Type B pancreatic cell (in vitro differentiated cells): ENCODE measurements at regions not wholly inside any gene's neighbourhood (a gene's known extent, or its start where the extent isn't known, plus 50 kb on each side); places are given as distances from the start of the nearest gene placed in this dataset.

ENCODE experiments used
- DNase-seq: peaks from one replicate; pipeline ENCODE4 v3.0.0; 2021; ENCODE audit warnings: mixed read lengths; ENCODE audit not compliant: unreplicated experiment; ENCODE audit errors: extremely low spot score
- H3K27ac Mint-ChIP-seq: 2 replicates; pipeline ENCODE4 v1.8.0; 2021; ENCODE audit warnings: mild to moderate bottlenecking, mixed read lengths
- H3K27me3 Mint-ChIP-seq: 2 replicates; pipeline ENCODE4 v1.8.0; 2021; ENCODE audit warnings: mixed read lengths
- H3K36me3 Mint-ChIP-seq: 2 replicates; pipeline ENCODE4 v1.8.0; 2021; ENCODE audit warnings: mixed read lengths
- H3K4me1 Mint-ChIP-seq: one replicate; pipeline ENCODE4 v1.8.0; 2021; ENCODE audit warnings: mixed read lengths; ENCODE audit not compliant: unreplicated experiment
- H3K4me3 Mint-ChIP-seq: 2 replicates; pipeline ENCODE4 v1.8.0; 2021; ENCODE audit warnings: mild to moderate bottlenecking, mixed read lengths
- H3K9me3 Mint-ChIP-seq: 2 replicates; pipeline ENCODE4 v1.8.0; 2021; ENCODE audit warnings: mixed read lengths
- TF ChIP-seq, protein P1 (sequence below): fragments of 200-600 bp; sonication (generic); conservative IDR thresholded peaks from 2 replicates; pipeline ENCODE4 v1.5.0; 2021; ENCODE audit warnings: antibody characterized with exemption, mild to moderate bottlenecking

DNA sequence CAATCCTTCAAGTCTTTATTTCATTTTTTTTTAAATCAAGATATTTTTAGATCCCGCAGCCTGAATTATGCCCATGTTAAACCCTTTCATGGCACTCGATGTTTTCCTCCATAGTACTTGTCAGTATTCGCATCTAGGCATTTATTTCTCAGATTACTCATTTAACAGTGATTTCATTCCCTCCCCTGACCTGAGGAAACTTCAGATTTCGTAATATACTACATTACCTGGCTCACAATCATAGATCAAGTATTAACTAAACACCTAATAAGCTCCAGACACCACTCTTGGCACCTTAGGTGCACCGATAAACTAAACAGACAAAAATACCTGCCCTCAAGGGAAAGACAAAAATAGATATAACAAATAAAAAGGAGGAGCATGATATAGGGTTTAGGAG is 413.2 kb upstream of the GJE1 start:
- TF ChIP-seq, protein P1, sequence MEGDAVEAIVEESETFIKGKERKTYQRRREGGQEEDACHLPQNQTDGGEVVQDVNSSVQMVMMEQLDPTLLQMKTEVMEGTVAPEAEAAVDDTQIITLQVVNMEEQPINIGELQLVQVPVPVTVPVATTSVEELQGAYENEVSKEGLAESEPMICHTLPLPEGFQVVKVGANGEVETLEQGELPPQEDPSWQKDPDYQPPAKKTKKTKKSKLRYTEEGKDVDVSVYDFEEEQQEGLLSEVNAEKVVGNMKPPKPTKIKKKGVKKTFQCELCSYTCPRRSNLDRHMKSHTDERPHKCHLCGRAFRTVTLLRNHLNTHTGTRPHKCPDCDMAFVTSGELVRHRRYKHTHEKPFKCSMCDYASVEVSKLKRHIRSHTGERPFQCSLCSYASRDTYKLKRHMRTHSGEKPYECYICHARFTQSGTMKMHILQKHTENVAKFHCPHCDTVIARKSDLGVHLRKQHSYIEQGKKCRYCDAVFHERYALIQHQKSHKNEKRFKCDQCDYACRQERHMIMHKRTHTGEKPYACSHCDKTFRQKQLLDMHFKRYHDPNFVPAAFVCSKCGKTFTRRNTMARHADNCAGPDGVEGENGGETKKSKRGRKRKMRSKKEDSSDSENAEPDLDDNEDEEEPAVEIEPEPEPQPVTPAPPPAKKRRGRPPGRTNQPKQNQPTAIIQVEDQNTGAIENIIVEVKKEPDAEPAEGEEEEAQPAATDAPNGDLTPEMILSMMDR = no peak
- no peak for DNase-seq
- no peaks in the 10 kb centered on the region for H3K27me3 Mint-ChIP-seq
- no peak overlapping the region for H3K4me3 Mint-ChIP-seq
- H3K4me1 Mint-ChIP-seq = no peaks in the 10 kb centered on the region
- H3K36me3 Mint-ChIP-seq = no peaks in the 10 kb centered on the region
- no peaks in the 10 kb centered on the region for H3K9me3 Mint-ChIP-seq
- H3K27ac Mint-ChIP-seq = no peak overlapping the region

DNA sequence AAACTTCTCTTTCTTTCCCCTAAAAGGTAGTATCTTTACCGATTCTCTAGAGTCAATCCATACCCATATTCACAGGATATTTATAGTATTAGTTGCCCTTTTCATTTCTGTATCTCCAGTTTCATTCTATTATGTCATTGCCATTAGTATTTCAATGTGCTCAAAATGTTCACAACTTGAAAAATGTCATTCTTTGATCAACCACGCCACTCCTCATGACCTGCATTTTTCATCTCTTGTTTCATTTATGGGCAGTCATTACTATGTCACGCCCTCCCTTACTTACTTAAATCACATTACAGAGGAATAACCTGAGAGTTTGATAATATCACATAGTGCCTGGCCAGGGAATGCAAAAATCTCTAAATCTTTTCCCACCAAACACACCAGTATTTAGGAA is 427.3 kb upstream of the GJE1 start:
- no peak for DNase-seq
- no peaks in the 10 kb centered on the region for H3K36me3 Mint-ChIP-seq
- peaks cover 9% of the 10 kb centered on the region for H3K27me3 Mint-ChIP-seq
- TF ChIP-seq, protein P1 = no peak
- H3K27ac Mint-ChIP-seq = peak overlapping the region; percentile 15
- no peak overlapping the region for H3K4me3 Mint-ChIP-seq
- H3K9me3 Mint-ChIP-seq = no peaks in the 10 kb centered on the region
- peaks cover 4% of the 10 kb centered on the region for H3K4me1 Mint-ChIP-seq

DNA sequence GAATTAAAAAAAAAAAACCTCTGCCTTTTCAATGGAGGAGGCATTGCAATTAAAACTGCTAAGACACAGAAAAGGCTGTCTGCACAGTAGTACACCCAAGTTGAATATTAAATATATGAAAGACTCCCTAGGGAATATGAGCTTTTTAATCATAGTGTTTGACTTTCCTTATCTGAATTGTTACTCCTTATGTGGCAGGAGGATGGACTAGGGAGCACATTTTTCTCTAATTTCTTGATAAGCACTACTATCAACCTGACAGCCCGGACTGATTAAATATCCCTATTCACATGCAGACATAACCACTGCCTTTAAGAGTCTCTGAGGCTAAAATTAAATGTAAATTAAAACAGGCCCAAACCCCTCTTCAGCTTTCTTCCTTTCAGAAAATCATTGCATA is 428.6 kb upstream of the GJE1 start:
- no peak for DNase-seq
- peaks cover 9% of the 10 kb centered on the region for H3K27me3 Mint-ChIP-seq
- peaks cover 4% of the 10 kb centered on the region for H3K4me1 Mint-ChIP-seq
- H3K36me3 Mint-ChIP-seq = no peaks in the 10 kb centered on the region
- no peak overlapping the region for H3K27ac Mint-ChIP-seq
- no peak overlapping the region for H3K4me3 Mint-ChIP-seq
- TF ChIP-seq, protein P1 = no peak
- H3K9me3 Mint-ChIP-seq = no peaks in the 10 kb centered on the region

DNA sequence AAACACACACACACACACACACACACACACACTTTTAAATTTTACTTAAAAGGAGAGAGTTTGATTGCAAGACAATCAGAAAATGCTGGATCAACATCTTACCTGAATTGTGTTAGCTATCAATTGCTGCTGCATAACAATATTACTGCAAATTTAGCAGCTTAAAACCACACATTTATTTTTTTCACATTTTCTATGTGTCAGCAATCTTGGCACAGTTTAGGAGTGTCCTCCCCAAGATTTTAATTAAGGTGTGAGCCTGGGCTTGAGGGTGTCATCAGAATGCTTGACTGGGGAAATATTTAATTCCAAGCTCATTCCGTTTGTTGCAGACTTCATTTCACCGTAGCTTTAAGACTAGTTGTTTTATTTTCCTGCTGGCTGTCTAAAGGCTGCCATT is 431.0 kb upstream of the GJE1 start:
- H3K4me3 Mint-ChIP-seq = no peak overlapping the region
- TF ChIP-seq, protein P1 = no peak
- peaks cover 13% of the 10 kb centered on the region for H3K27me3 Mint-ChIP-seq
- peaks cover 4% of the 10 kb centered on the region for H3K4me1 Mint-ChIP-seq
- no peak for DNase-seq
- H3K27ac Mint-ChIP-seq = no peak overlapping the region
- no peaks in the 10 kb centered on the region for H3K36me3 Mint-ChIP-seq
- peaks cover under 1% of the 10 kb centered on the region for H3K9me3 Mint-ChIP-seq

DNA sequence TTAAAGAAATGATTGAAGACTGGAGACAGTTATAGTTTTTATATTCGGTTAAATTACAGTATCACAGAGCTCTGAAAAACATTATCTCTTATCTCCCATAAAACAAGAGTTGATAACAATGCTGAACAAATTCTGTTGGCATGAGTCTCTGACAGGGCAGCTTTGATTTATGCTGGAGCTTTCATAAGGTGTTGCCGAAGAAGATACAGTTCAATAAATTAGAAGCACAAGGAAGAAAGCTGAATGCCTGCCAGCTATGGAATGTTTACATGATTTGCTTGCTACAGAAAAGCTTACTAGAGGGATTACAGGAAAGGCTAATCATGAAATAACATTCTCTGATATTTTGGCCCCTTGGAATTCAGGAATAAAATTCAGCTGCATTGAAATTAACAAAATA is 431.9 kb upstream of the GJE1 start:
- no peak overlapping the region for H3K27ac Mint-ChIP-seq
- H3K36me3 Mint-ChIP-seq = no peaks in the 10 kb centered on the region
- H3K4me1 Mint-ChIP-seq = peaks cover 4% of the 10 kb centered on the region
- TF ChIP-seq, protein P1 = no peak
- H3K9me3 Mint-ChIP-seq = peaks cover 8% of the 10 kb centered on the region
- no peak overlapping the region for H3K4me3 Mint-ChIP-seq
- H3K27me3 Mint-ChIP-seq = peaks cover 15% of the 10 kb centered on the region
- DNase-seq = no peak

DNA sequence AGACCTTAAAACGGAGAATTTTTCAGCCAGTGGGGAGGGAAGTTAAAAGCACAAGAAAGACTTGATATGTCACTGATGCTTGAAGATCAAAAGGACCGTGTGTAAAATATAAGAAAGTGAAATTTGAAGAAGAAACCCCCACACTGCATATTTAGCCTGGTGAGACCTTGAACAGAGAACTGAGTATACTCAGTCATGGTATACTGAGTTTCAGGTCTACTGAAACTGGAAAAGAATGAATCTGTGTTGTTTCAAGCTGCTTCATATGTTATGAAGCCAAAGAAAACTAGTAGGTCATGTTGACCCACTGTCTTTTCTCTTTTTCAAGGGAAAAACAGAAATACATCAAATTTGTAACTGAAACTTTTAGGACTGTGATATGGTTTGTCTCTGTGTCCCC is 443.8 kb upstream of the GJE1 start:
- Mint-ChIP-seq H3K36me3 (no peaks in the 10 kb centered on the region), H3K9me3 (no peaks in the 10 kb centered on the region), H3K4me3 (no peak overlapping the region), H3K27ac (no peak overlapping the region), H3K4me1 (no peaks in the 10 kb centered on the region), H3K27me3 (no peaks in the 10 kb centered on the region)
- TF ChIP-seq, protein P1 = no peak
- no peak for DNase-seq
